K562 (cell line): ENCODE measurements at regions not wholly inside any gene's neighbourhood (a gene's known extent, or its start where the extent isn't known, plus 50 kb on each side); places are given as distances from the start of the nearest gene placed in this dataset.

Experiments
- EHMT2 ChIP-seq: fragments of 450-650 bp; IDR thresholded peaks from 2 replicates; pipeline ENCODE4 v1.6.1; 2018; ENCODE audit warnings: antibody characterized with exemption
- ETV1 ChIP-seq: fragments of 450-650 bp; conservative IDR thresholded peaks from 2 replicates; pipeline ENCODE4 v1.6.1; 2016; ENCODE audit warnings: missing genetic modification characterization, control low read depth, low read depth, missing compliant biosample characterization
- FOXM1 ChIP-seq, 2 experiments: fragments of 450-650 bp in 1 of 2; sonication (generic) in 1 of 2; formaldehyde crosslinking in 1 of 2; IDR thresholded peaks; 2 replicates each; pipeline versions ENCODE4 v1.6.1 to v1.9.0; 2017 to 2022; ENCODE audit warnings: low read depth in 2 of 2, mild to moderate bottlenecking in 2 of 2, missing genetic modification reagents in 1 of 2, moderate library complexity in 1 of 2
- HDAC3 ChIP-seq: fragments of 450-650 bp; IDR thresholded peaks from 2 replicates; pipeline ENCODE4 v1.6.1; 2018; ENCODE audit warnings: borderline replicate concordance, mild to moderate bottlenecking, moderate library complexity; ENCODE audit not compliant: partially characterized antibody
- NCOR1 ChIP-seq: fragments of 450-650 bp; IDR thresholded peaks from 2 replicates; pipeline ENCODE4 v1.6.1; 2016; ENCODE audit warnings: mild to moderate bottlenecking, moderate library complexity
- NUFIP1 ChIP-seq: fragments of 450-650 bp; IDR thresholded peaks from 2 replicates; pipeline ENCODE4 v1.6.1; 2018; ENCODE audit not compliant: partially characterized antibody
- POLR2AphosphoS5 ChIP-seq: IDR thresholded peaks from 2 replicates; pipeline ENCODE4 v1.6.1; 2011; ENCODE audit warnings: mild to moderate bottlenecking, low read depth, low read length, moderate library complexity; ENCODE audit not compliant: control insufficient read depth, insufficient read depth
- RBBP5 ChIP-seq: fragments of 200-600 bp; sonication (generic); IDR thresholded peaks from 2 replicates; pipeline ENCODE4 v1.6.1; 2012; ENCODE audit warnings: borderline replicate concordance, mild to moderate bottlenecking, low read length, control low read depth, inconsistent platforms; ENCODE audit not compliant: insufficient read depth, poor library complexity, severe bottlenecking
- RCOR1 ChIP-seq, 2 experiments: IDR thresholded peaks; 2 replicates each; pipeline ENCODE4 v1.6.1; 2012; ENCODE audit warnings: low read depth in 2 of 2, low read length in 2 of 2, borderline replicate concordance in 1 of 2, improper control_type of control experiment in 1 of 2
- SMAD3 ChIP-seq: fragments of 450-650 bp; formaldehyde crosslinking; conservative IDR thresholded peaks from 2 replicates; pipeline ENCODE4 v1.4.0; 2020; ENCODE audit warnings: mild to moderate bottlenecking
- TAF9B ChIP-seq: fragments of 450-650 bp; IDR thresholded peaks from 2 replicates; pipeline ENCODE4 v1.6.1; 2018; ENCODE audit warnings: mild to moderate bottlenecking; ENCODE audit not compliant: partially characterized antibody
- TCF3 ChIP-seq: sonication (generic); formaldehyde crosslinking; IDR thresholded peaks from 2 replicates; pipeline ENCODE4 v1.4.0; 2020; ENCODE audit warnings: mild to moderate bottlenecking, missing genetic modification reagents
- ZNF584 ChIP-seq: fragments of 200-800 bp; sonication (Bioruptor generic); IDR thresholded peaks from 2 replicates; pipeline ENCODE4 v1.6.1; 2016; ENCODE audit warnings: low read depth, mild to moderate bottlenecking, missing genetic modification characterization, missing compliant biosample characterization
- TF ChIP-seq, protein P1 (sequence below): IDR thresholded peaks from 2 replicates; pipeline ENCODE4 v1.6.1; 2012; ENCODE audit warnings: low read depth, low read length, improper control_type of control experiment, borderline replicate concordance
- TF ChIP-seq, protein P2 (sequence below): IDR thresholded peaks from 3 replicates; pipeline ENCODE4 v1.6.1; 2011; ENCODE audit warnings: borderline replicate concordance, mild to moderate bottlenecking, moderate library complexity; ENCODE audit not compliant: insufficient read length; ENCODE audit errors: extremely low read depth
- TF ChIP-seq, protein P3 (sequence below): fragments of 450-650 bp; IDR thresholded peaks from 2 replicates; pipeline ENCODE4 v1.6.1; 2016; ENCODE audit warnings: antibody characterized with exemption

DNA sequence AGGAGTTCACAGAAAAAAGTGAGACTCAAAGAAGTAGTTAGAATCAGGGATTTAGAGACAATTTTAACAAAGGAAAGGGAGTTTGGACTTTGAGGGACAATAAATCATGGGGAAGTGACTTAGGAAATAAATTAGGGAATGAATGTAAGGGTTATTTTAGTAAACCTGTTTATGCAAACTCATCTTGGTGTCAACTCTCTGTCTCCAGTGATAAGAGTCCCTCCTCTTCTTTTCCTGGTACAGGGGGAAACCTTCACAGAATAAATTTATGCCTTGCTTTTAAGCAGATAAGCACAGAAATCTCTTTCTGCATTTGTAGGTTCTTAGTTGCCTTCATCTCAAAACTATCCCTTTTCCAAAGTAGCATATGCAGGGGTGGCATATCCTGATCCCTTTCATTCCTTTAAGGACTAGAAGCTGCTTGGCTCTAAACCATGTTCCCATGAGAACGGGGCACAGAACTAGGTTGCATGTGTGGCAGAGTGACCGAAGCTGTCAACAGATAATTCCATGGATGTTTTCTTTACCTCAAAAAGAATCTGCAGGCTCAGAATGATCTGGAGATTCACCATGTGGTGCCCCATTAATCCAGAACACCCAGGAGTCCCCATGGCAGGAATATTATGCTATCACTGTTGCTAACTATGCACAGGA is 155.4 kb downstream of the ZNF648 start (continued):
- TF ChIP-seq RBBP5 (peak; percentile 71), TCF3 (CRISPR knock-in tag) (peak; percentile 96), NUFIP1 (no peak), TAF9B (peak; percentile 19), NCOR1 (peak; percentile 92), ZNF584 (peak; percentile 40; the same call in 1 of the 2 replicates), ETV1 (tag) (0 out of 2 replicates have a peak, but pooled peaks have one; percentile 13), POLR2AphosphoS5 (peak; percentile 64), FOXM1 (IDR thresholded peaks at IDR 0.05; ENCODE audit: low read depth) (peak; percentile 74; the same call in 1 of the 2 replicates), FOXM1 (CRISPR knock-in tag; IDR thresholded peaks at IDR 0.05; ENCODE audit: low read depth) (no peak), RCOR1 (IDR thresholded peaks at IDR 0.05; ENCODE audit: borderline replicate concordance in 1 of 2, low read depth in 2 of 2, low read length in 2 of 2) (peak in 1 of 2 experiments; percentile 98; a peak in 3 of 4 replicates), EHMT2 (peak; percentile 73; the same call in 1 of the 2 replicates), SMAD3 (CRISPR knock-in tag) (0 out of 2 replicates have a peak, but pooled peaks have one; percentile 34), HDAC3 (peak; percentile 90)
- TF ChIP-seq, protein P1, sequence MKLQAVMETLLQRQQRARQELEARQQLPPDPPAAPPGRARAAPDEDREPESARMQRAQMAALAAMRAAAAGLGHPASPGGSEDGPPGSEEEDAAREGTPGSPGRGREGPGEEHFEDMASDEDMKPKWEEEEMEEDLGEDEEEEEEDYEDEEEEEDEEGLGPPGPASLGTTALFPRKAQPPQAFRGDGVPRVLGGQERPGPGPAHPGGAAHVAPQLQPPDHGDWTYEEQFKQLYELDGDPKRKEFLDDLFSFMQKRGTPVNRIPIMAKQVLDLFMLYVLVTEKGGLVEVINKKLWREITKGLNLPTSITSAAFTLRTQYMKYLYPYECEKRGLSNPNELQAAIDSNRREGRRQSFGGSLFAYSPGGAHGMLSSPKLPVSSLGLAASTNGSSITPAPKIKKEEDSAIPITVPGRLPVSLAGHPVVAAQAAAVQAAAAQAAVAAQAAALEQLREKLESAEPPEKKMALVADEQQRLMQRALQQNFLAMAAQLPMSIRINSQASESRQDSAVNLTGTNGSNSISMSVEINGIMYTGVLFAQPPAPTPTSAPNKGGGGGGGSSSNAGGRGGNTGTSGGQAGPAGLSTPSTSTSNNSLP = peak; percentile 81; the same call in 1 of the 2 replicates
- TF ChIP-seq, protein P2, sequence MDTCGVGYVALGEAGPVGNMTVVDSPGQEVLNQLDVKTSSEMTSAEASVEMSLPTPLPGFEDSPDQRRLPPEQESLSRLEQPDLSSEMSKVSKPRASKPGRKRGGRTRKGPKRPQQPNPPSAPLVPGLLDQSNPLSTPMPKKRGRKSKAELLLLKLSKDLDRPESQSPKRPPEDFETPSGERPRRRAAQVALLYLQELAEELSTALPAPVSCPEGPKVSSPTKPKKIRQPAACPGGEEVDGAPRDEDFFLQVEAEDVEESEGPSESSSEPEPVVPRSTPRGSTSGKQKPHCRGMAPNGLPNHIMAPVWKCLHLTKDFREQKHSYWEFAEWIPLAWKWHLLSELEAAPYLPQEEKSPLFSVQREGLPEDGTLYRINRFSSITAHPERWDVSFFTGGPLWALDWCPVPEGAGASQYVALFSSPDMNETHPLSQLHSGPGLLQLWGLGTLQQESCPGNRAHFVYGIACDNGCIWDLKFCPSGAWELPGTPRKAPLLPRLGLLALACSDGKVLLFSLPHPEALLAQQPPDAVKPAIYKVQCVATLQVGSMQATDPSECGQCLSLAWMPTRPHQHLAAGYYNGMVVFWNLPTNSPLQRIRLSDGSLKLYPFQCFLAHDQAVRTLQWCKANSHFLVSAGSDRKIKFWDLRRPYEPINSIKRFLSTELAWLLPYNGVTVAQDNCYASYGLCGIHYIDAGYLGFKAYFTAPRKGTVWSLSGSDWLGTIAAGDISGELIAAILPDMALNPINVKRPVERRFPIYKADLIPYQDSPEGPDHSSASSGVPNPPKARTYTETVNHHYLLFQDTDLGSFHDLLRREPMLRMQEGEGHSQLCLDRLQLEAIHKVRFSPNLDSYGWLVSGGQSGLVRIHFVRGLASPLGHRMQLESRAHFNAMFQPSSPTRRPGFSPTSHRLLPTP = no peak
- TF ChIP-seq, protein P3, sequence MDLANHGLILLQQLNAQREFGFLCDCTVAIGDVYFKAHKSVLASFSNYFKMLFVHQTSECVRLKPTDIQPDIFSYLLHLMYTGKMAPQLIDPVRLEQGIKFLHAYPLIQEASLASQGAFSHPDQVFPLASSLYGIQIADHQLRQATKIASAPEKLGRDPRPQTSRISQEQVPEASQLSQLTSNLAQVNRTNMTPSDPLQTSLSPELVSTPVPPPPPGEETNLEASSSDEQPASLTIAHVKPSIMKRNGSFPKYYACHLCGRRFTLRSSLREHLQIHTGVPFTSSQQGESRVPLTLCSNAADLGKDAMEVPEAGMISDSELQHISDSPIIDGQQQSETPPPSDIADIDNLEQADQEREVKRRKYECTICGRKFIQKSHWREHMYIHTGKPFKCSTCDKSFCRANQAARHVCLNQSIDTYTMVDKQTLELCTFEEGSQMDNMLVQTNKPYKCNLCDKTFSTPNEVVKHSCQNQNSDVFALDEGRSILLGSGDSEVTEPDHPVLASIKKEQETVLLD = 0 out of 2 replicates have a peak, but pooled peaks have one; percentile 42
